OCI-LY1 (cell line): ENCODE measurements at regions not wholly inside any gene's neighbourhood (a gene's known extent, or its start where the extent isn't known, plus 50 kb on each side); places are given as distances from the start of the nearest gene placed in this dataset.

Experiments
- CTCF ChIP-seq: fragments of 200-600 bp; sonication (generic), shearing (Covaris generic); IDR thresholded peaks from 2 replicates; pipeline ENCODE4 v1.5.1; 2017; ENCODE audit warnings: mild to moderate bottlenecking, antibody characterized with exemption, low read length, moderate library complexity, mixed read lengths
- EZH2 ChIP-seq: fragments of 200-600 bp; sonication (generic), shearing (Covaris generic); IDR thresholded peaks from 2 replicates; pipeline ENCODE4 v1.8.0; 2017; ENCODE audit warnings: borderline replicate concordance, mixed run types, mild to moderate bottlenecking, antibody characterized with exemption, low read length, moderate library complexity, mixed read lengths

DNA sequence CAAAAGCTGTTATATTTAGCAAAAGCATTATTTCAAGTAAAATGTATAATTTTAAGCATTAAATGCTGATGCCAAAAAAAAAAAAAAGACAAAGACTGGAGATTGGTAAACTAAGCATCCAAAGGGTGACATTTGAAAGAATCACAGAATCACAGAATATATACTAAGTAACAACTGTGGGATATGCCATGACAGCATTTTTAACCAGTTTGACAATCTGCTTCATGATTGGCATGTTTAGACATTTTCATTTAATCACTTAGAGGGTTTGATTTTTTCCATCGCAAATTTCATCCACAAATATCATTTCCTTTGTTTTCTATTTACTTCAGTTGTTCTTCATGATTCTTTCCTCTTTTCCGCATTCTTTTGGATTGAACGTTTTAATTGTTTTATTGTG is 66.9 kb upstream of the TMEM18 start:
- no peak for TF ChIP-seq CTCF
- TF ChIP-seq EZH2, result no peak
